NCI-H526 (cell line): ENCODE measurements at regions not wholly inside any gene's neighbourhood (a gene's known extent, or its start where the extent isn't known, plus 50 kb on each side); places are given as distances from the start of the nearest gene placed in this dataset.

Experiments
- DNase-seq, 2 experiments: peaks; one replicate each; lab custom pipeline; 2025; lab: John Stamatoyannopoulos, UW

GRCh38 chr3:13266005-13266404, 154.1 kb downstream of the NUP210 start:
- no peak for DNase-seq

GRCh38 chr3:13265507-13265906, 154.6 kb downstream of the NUP210 start:
- no peak for DNase-seq

GRCh38 chr3:13265016-13265415, 155.1 kb downstream of the NUP210 start:
- DNase-seq, result no peak

- DNase-seq, result no peak
Measured at GRCh38 chr3:13264468-13264795, 155.7 kb downstream of the NUP210 start.

- no peak for DNase-seq
Measured at GRCh38 chr3:13263770-13264467, 156.2 kb downstream of the NUP210 start.

GRCh38 chr3:13262493-13263211, 157.5 kb downstream of the NUP210 start:
- no peak for DNase-seq

- no peak for DNase-seq
Measured at GRCh38 chr3:13261892-13262291, 158.2 kb downstream of the NUP210 start.

GRCh38 chr3:13261104-13261830, 158.9 kb downstream of the NUP210 start:
- DNase-seq, result no peak

GRCh38 chr3:13260259-13261103, 159.6 kb downstream of the NUP210 start:
- DNase-seq, result no peak

GRCh38 chr3:13259831-13260230, 160.3 kb downstream of the NUP210 start:
- no peak for DNase-seq

- DNase-seq, result no peak
Measured at GRCh38 chr3:13258986-13259514, 161.1 kb downstream of the NUP210 start.

GRCh38 chr3:13258280-13258679, 161.8 kb downstream of the NUP210 start:
- DNase-seq, result no peak

GRCh38 chr3:13257666-13258065, 162.5 kb downstream of the NUP210 start:
- DNase-seq, result no peak

GRCh38 chr3:13256845-13257244, 163.3 kb downstream of the NUP210 start:
- no peak for DNase-seq

GRCh38 chr3:13254028-13254951, 165.8 kb downstream of the NUP210 start:
- DNase-seq, result peak in 1 of 2 experiments; percentile 8

GRCh38 chr3:13253208-13253937, 166.7 kb downstream of the NUP210 start:
- no peak for DNase-seq

- DNase-seq, result no peak
Measured at GRCh38 chr3:13252207-13252606, 167.9 kb downstream of the NUP210 start.

GRCh38 chr3:13251166-13251903, 168.8 kb downstream of the NUP210 start:
- no peak for DNase-seq

- DNase-seq, result no peak
Measured at GRCh38 chr3:13249664-13250390, 170.3 kb downstream of the NUP210 start.
